Mammary epithelial cell (primary cell): ENCODE measurements at regions not wholly inside any gene's neighbourhood (a gene's known extent, or its start where the extent isn't known, plus 50 kb on each side); places are given as distances from the start of the nearest gene placed in this dataset.

Experiments used
- EZH2 ChIP-seq: IDR thresholded peaks from 2 replicates; pipeline ENCODE4 v1.6.1; 2012; ENCODE audit warnings: low read length, inconsistent platforms, borderline replicate concordance
- TF ChIP-seq, protein P1 (sequence below), 2 donors: IDR thresholded peaks in 1 of 2; conservative IDR thresholded peaks in 1 of 2; 2 replicates each; pipeline ENCODE4 v1.5.1; 2011 to 2012; ENCODE audit warnings: inconsistent platforms in 2 of 2, low read length in 2 of 2, mild to moderate bottlenecking in 2 of 2, control low read depth in 1 of 2, low read depth in 1 of 2; ENCODE audit not compliant: insufficient read depth in 1 of 2; ENCODE audit errors: extremely low read depth in 1 of 2

- TF ChIP-seq, protein P1, sequence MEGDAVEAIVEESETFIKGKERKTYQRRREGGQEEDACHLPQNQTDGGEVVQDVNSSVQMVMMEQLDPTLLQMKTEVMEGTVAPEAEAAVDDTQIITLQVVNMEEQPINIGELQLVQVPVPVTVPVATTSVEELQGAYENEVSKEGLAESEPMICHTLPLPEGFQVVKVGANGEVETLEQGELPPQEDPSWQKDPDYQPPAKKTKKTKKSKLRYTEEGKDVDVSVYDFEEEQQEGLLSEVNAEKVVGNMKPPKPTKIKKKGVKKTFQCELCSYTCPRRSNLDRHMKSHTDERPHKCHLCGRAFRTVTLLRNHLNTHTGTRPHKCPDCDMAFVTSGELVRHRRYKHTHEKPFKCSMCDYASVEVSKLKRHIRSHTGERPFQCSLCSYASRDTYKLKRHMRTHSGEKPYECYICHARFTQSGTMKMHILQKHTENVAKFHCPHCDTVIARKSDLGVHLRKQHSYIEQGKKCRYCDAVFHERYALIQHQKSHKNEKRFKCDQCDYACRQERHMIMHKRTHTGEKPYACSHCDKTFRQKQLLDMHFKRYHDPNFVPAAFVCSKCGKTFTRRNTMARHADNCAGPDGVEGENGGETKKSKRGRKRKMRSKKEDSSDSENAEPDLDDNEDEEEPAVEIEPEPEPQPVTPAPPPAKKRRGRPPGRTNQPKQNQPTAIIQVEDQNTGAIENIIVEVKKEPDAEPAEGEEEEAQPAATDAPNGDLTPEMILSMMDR (conservative IDR thresholded peaks at IDR 0.05 in 1 of 2, IDR thresholded peaks at IDR 0.05 in 1 of 2; ENCODE audit: extremely low read depth in 1 of 2, insufficient read depth in 1 of 2, low read depth in 1 of 2, low read length in 2 of 2), result no peak
- TF ChIP-seq EZH2, result no peak
These were observed 218.5 kb upstream of the KLF6 start for GRCh38 chr10:4003348-4003973.
